HepG2 (cell line): ENCODE measurements at regions not wholly inside any gene's neighbourhood (a gene's known extent, or its start where the extent isn't known, plus 50 kb on each side); places are given as distances from the start of the nearest gene placed in this dataset.

Experiments used
- ATAC-seq: fragments of 200-7000 bp; cut with Tn5 transposase; 3 replicates; pipeline ENCODE4 v1.9.1; 2020; ENCODE audit warnings: mild to moderate bottlenecking, moderate library complexity
- BruUV-seq: library from RNA; stranded (reverse); fragments of 400-500 nt; replicated peaks from 2 replicates; lab custom pipeline; 2021; lab: Mats Ljungman, UMichigan
- CTCF ChIA-PET: fragments of 300-600 bp; formaldehyde crosslinking; extraction: SDS; loops from one replicate; lab custom pipeline; 2021; ENCODE audit warnings: low total read pairs, inconsistent platforms, low intra/inter-chr PET ratio; lab: Yijun Ruan, JAX
- POLR2A ChIA-PET: fragments of 350-600 bp; sonication (Branson Sonifier 250); formaldehyde crosslinking; loops from one replicate; lab custom pipeline; 2020; ENCODE audit warnings: antibody characterized with exemption, inconsistent platforms; lab: Yijun Ruan, JAX
- DNase-seq: peaks from one replicate; pipeline ENCODE4 v3.0.0-alpha.2; 2015; ENCODE audit warnings: low spot score
- FAIRE-seq: peaks from 3 replicates; lab custom pipeline; 2011; peaks lifted over from hg19 to GRCh38; lab: Jason Lieb, UNC
- H2AFZ ChIP-seq: one replicate; pipeline ENCODE4 v1.6.1; 2011; ENCODE audit warnings: low read length, inconsistent platforms
- H3K27ac ChIP-seq: fragments of 300-600 bp; 3 replicates; pipeline ENCODE4 v1.8.0; 2011; ENCODE audit warnings: mixed run types, mild to moderate bottlenecking, mixed read lengths, low read length, inconsistent platforms; ENCODE audit not compliant: insufficient read depth; ENCODE audit errors: extremely low read length
- H3K27me3 ChIP-seq, 2 experiments: fragments of 200-600 bp in 1 of 2; 2 replicates in 1 of 2; 3 replicates in 1 of 2; pipeline versions ENCODE4 v1.6.0 to v1.8.0; 2011; ENCODE audit warnings: low read length in 2 of 2, mild to moderate bottlenecking in 2 of 2, moderate library complexity in 2 of 2, inconsistent platforms in 1 of 2; ENCODE audit not compliant: insufficient read depth in 2 of 2, control insufficient read depth in 1 of 2
- H3K36me3 ChIP-seq, 2 experiments: fragments of 200-600 bp in 1 of 2; replicated peaks in 1 of 2; 2 replicates in 1 of 2; 3 replicates in 1 of 2; pipeline versions ENCODE4 v1.5.1 to v1.8.0; 2011; ENCODE audit warnings: low read length in 2 of 2, inconsistent platforms in 1 of 2; ENCODE audit not compliant: insufficient read depth in 2 of 2, control insufficient read depth in 1 of 2
- H3K4me1 ChIP-seq: 2 replicates; pipeline ENCODE4 v1.5.1; 2012; ENCODE audit warnings: low read length, inconsistent platforms; ENCODE audit not compliant: insufficient read depth
- H3K4me2 ChIP-seq: 2 replicates; pipeline ENCODE4 v1.6.0; 2011; ENCODE audit warnings: low read depth, low read length, inconsistent platforms
- H3K4me3 ChIP-seq, 3 experiments: fragments of 200-600 bp in 1 of 3; sonication (generic), shearing (Covaris generic) in 1 of 3; replicated peaks in 1 of 3; 2 replicates each; pipeline ENCODE4 v1.5.1; 2011 to 2016; ENCODE audit warnings: low read length in 3 of 3, inconsistent platforms in 2 of 3, low read depth in 2 of 3, mild to moderate bottlenecking in 2 of 3, control low read depth in 1 of 3, mixed read lengths in 1 of 3; ENCODE audit not compliant: insufficient read depth in 1 of 3
- H3K79me2 ChIP-seq: one replicate; pipeline ENCODE4 v1.6.1; 2011; ENCODE audit warnings: low read length, inconsistent platforms; ENCODE audit not compliant: insufficient read depth
- H3K9ac ChIP-seq: 2 replicates; pipeline ENCODE4 v1.6.0; 2011; ENCODE audit warnings: mild to moderate bottlenecking, low read depth, low read length, inconsistent platforms; ENCODE audit not compliant: insufficient read depth
- H3K9me3 ChIP-seq: 2 replicates; pipeline ENCODE4 v1.5.1; 2012; ENCODE audit warnings: mild to moderate bottlenecking, low read length
- H4K20me1 ChIP-seq: 2 replicates; pipeline ENCODE4 v1.6.0; 2011; ENCODE audit warnings: inconsistent platforms, mild to moderate bottlenecking, low read length, moderate library complexity; ENCODE audit not compliant: insufficient read depth
- MAFF ChIP-seq: IDR thresholded peaks from 2 replicates; pipeline ENCODE4 v1.6.1; 2011; ENCODE audit warnings: low read depth, low read length, improper control_type of control experiment
- MAFK ChIP-seq, 2 experiments: IDR thresholded peaks in 1 of 2; conservative IDR thresholded peaks in 1 of 2; 2 replicates each; pipeline ENCODE4 v1.6.1; 2011; ENCODE audit warnings: improper control_type of control experiment in 2 of 2, low read length in 2 of 2
- NRL ChIP-seq: sonication (generic); formaldehyde crosslinking; IDR thresholded peaks from 2 replicates; pipeline ENCODE4 v1.5.0; 2020; ENCODE audit warnings: missing genetic modification reagents, mild to moderate bottlenecking, moderate library complexity, borderline replicate concordance
- PLSCR1 ChIP-seq: sonication (generic); formaldehyde crosslinking; IDR thresholded peaks from 2 replicates; pipeline ENCODE4 v1.5.0; 2020; ENCODE audit warnings: missing genetic modification reagents, mild to moderate bottlenecking, borderline replicate concordance
- SAFB2 ChIP-seq: sonication (generic); formaldehyde crosslinking; IDR thresholded peaks from 2 replicates; pipeline ENCODE4 v1.5.1; 2020; ENCODE audit warnings: missing genetic modification reagents, low read depth, mild to moderate bottlenecking, borderline replicate concordance
- ZNF256 ChIP-seq: sonication (generic); formaldehyde crosslinking; conservative IDR thresholded peaks from 2 replicates; pipeline ENCODE4 v1.4.0; 2020; ENCODE audit warnings: missing genetic modification reagents
- ZNF850 ChIP-seq: sonication (generic); formaldehyde crosslinking; conservative IDR thresholded peaks from 2 replicates; pipeline ENCODE4 v1.9.0; 2021; ENCODE audit warnings: mild to moderate bottlenecking, missing genetic modification reagents
- WGBS: methylation state at CpG from one replicate; pipeline ENCODE4 v1.1.6; 2017; ENCODE audit warnings: low lambda C conversion rate; 5-methylcytosine and 5-hydroxymethylcytosine counted together
- in situ Hi-C: cut with HindIII; loops from 2 replicates; pipeline ENCODE4 v1.10.0; 2017; ENCODE audit warnings: low pct_unique_long_range_greater_than_20kb; ENCODE audit not compliant: extremely low pct_ligation_motif_present
- intact Hi-C: fragments of 100-400 bp; cut with micrococcal nuclease; formaldehyde crosslinking; loops from one replicate; pipeline ENCODE4 v1.10.0; 2022; ENCODE audit not compliant: unreplicated experiment
- TF ChIP-seq, protein P1 (sequence below): sonication (generic); formaldehyde crosslinking; IDR thresholded peaks from one replicate; pipeline ENCODE4 v1.5.1; 2020; ENCODE audit warnings: mild to moderate bottlenecking, missing genetic modification reagents; ENCODE audit errors: not compliant biosample characterization

DNA sequence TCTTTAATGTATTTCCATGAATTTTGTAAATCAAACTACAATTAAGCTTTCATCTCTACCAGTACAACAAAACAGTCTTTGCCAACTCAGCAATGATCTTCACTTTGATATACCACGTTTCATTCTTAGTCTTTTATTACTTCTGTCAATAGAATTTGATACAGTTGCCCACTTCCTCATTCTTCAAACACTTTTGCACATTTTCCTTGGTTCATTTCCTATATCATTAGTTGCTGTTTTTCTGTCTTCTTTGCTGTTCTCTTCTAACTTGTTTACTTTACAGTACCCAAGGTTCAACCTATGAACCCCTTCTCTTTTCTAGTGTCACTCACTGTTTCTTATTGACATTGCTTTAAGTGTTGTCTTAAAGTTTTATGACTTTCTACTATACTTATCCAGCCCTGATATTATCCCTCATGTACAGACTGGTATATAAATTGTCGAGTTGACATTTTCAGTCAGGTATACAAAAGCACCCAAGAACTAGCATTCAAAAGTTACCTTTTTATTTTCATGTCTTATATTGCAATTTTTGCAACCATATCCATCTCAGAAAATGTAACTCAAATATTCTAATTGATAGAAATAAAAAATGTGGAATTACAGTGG is 903.1 kb downstream of the NSUN3 start:
- in situ Hi-C loops (no loop called here), intact Hi-C loops (no loop called here)
- 1% methylated on average over 2 of the region's 2 CpGs for WGBS
- Histone ChIP-seq H4K20me1 (no peaks in the 10 kb centered on the region), H3K9ac (no peak overlapping the region), H3K4me1 (no peaks in the 10 kb centered on the region), H3K36me3 (no peaks in the 10 kb centered on the region), H3K9me3 (no peaks in the 10 kb centered on the region), H2AFZ (no peak overlapping the region)
- BruUV-seq = no TSS peak
- no peak for ATAC-seq
- TF ChIP-seq MAFK (conservative IDR thresholded peaks at IDR 0.05 in 1 of 2, IDR thresholded peaks at IDR 0.05 in 1 of 2; ENCODE audit: low read length in 2 of 2) (peak; percentile 80 to 82), ZNF850 (CRISPR knock-in tag) (no peak), MAFF (peak; percentile 83), SAFB2 (no peak)
- TF ChIP-seq, all 625 proteins: peak for 2
- no peak for DNase-seq
- no peak overlapping the region for H3K27ac ChIP-seq
- no peaks in the 10 kb centered on the region for H3K79me2 ChIP-seq
- no peak for FAIRE-seq
- POLR2A ChIA-PET = no interaction called here
- H3K27me3 ChIP-seq = no peaks in the 10 kb centered on the region
- no peak overlapping the region for H3K4me2 ChIP-seq
- no peak overlapping the region for H3K4me3 ChIP-seq
- CTCF ChIA-PET = no interaction called here

GRCh38 chr3:94967196-94967595 is 904.3 kb downstream of the NSUN3 start:
- H3K9ac ChIP-seq = no peak overlapping the region
- BruUV-seq = no TSS peak
- no peak overlapping the region for H3K4me3 ChIP-seq
- no peak overlapping the region for H2AFZ ChIP-seq
- H3K79me2 ChIP-seq = no peaks in the 10 kb centered on the region
- DNase-seq = no peak
- H3K4me2 ChIP-seq = no peak overlapping the region
- ChIA-PET CTCF (no interaction called here), POLR2A (no interaction called here)
- intact Hi-C loops (no loop called here), in situ Hi-C loops (no loop called here)
- H3K36me3 ChIP-seq = no peaks in the 10 kb centered on the region
- H3K27me3 ChIP-seq = no peaks in the 10 kb centered on the region
- no peak overlapping the region for H3K27ac ChIP-seq
- no peaks in the 10 kb centered on the region for H4K20me1 ChIP-seq
- H3K9me3 ChIP-seq = no peaks in the 10 kb centered on the region
- FAIRE-seq = no peak
- no peaks in the 10 kb centered on the region for H3K4me1 ChIP-seq
- ATAC-seq = no peak
- WGBS = 67% methylated on average over 2 of the region's 2 CpGs
- TF ChIP-seq ZNF256 (CRISPR knock-in tag) = no peak
- TF ChIP-seq NRL (CRISPR knock-in tag) = no peak
- TF ChIP-seq, protein P1, sequence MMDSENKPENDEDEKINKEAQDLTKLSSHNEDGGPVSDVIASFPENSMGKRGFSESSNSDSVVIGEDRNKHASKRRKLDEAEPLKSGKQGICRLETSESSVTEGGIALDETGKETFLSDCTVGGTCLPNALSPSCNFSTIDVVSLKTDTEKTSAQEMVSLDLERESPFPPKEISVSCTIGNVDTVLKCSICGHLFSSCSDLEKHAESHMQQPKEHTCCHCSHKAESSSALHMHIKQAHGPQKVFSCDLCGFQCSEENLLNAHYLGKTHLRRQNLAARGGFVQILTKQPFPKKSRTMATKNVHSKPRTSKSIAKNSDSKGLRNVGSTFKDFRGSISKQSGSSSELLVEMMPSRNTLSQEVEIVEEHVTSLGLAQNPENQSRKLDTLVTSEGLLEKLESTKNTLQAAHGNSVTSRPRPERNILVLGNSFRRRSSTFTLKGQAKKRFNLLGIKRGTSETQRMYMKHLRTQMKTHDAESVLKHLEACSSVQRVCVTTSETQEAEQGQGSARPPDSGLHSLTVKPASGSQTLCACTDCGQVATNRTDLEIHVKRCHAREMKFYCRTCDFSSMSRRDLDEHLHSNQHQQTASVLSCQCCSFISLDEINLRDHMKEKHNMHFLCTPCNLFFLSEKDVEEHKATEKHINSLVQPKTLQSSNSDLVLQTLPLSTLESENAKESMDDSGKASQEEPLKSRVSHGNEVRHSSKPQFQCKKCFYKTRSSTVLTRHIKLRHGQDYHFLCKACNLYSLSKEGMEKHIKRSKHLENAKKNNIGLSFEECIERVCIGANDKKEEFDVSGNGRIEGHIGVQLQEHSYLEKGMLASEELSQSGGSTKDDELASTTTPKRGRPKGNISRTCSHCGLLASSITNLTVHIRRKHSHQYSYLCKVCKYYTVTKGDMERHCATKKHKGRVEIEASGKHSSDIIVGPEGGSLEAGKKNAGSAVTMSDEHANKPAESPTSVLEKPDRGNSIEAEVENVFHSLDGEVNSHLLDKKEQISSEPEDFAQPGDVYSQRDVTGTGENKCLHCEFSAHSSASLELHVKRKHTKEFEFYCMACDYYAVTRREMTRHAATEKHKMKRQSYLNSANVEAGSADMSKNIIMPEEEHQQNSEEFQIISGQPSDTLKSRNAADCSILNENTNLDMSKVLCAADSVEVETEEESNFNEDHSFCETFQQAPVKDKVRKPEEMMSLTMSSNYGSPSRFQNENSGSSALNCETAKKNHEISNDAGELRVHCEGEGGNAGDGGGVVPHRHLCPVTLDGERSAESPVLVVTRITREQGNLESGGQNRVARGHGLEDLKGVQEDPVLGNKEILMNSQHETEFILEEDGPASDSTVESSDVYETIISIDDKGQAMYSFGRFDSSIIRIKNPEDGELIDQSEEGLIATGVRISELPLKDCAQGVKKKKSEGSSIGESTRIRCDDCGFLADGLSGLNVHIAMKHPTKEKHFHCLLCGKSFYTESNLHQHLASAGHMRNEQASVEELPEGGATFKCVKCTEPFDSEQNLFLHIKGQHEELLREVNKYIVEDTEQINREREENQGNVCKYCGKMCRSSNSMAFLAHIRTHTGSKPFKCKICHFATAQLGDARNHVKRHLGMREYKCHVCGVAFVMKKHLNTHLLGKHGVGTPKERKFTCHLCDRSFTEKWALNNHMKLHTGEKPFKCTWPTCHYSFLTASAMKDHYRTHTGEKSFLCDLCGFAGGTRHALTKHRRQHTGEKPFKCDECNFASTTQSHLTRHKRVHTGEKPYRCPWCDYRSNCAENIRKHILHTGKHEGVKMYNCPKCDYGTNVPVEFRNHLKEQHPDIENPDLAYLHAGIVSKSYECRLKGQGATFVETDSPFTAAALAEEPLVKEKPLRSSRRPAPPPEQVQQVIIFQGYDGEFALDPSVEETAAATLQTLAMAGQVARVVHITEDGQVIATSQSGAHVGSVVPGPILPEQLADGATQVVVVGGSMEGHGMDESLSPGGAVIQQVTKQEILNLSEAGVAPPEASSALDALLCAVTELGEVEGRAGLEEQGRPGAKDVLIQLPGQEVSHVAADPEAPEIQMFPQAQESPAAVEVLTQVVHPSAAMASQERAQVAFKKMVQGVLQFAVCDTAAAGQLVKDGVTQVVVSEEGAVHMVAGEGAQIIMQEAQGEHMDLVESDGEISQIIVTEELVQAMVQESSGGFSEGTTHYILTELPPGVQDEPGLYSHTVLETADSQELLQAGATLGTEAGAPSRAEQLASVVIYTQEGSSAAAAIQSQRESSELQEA (CRISPR knock-in tag) = no peak
- TF ChIP-seq PLSCR1 (CRISPR knock-in tag) = no peak
